Caco-2 (cell line): ENCODE measurements at regions not wholly inside any gene's neighbourhood (a gene's known extent, or its start where the extent isn't known, plus 50 kb on each side); places are given as distances from the start of the nearest gene placed in this dataset.

Source experiments
- BruUV-seq: library from RNA; stranded (reverse); fragments of 400-500 nt; replicated peaks from 2 replicates; lab custom pipeline; 2021; lab: Mats Ljungman, UMichigan
- CTCF ChIA-PET: fragments of 300-600 bp; sonication (Branson Sonifier 250); formaldehyde crosslinking; loops from one replicate; lab custom pipeline; 2022; ENCODE audit warnings: antibody characterized with exemption; lab: Charles Lee
- POLR2A ChIA-PET: fragments of 300-600 bp; sonication (Branson Sonifier 250); formaldehyde crosslinking; loops from one replicate; lab custom pipeline; 2022; ENCODE audit warnings: antibody characterized with exemption; lab: Charles Lee
- DNase-seq, 2 experiments: peaks; one replicate each; pipeline versions ENCODE4 v3.0.0 to v3.0.0-alpha.2; 2020 to 2022
- H3K27me3 ChIP-seq: replicated peaks from 2 replicates; pipeline ENCODE4 v1.6.0; 2011; ENCODE audit warnings: low read length; ENCODE audit not compliant: control insufficient read depth, insufficient read depth
- H3K36me3 ChIP-seq: 2 replicates; pipeline ENCODE4 v1.5.1; 2011; ENCODE audit warnings: low read length; ENCODE audit not compliant: control insufficient read depth, insufficient read depth
- H3K4me1 ChIP-seq: fragments of 250-450 bp; sonication (Bioruptor Pico); 2 replicates; pipeline ENCODE4 v1.5.1; 2020; ENCODE audit warnings: mild to moderate bottlenecking
- H3K4me3 ChIP-seq: 2 replicates; pipeline ENCODE4 v1.5.1; 2011; ENCODE audit warnings: low read depth, mild to moderate bottlenecking, control low read depth, low read length
- H3K9me3 ChIP-seq: fragments of 250-450 bp; sonication (Bioruptor Pico); 2 replicates; pipeline ENCODE4 v1.5.1; 2020; ENCODE audit warnings: mild to moderate bottlenecking, moderate library complexity
- H3K27ac Mint-ChIP-seq: one replicate; pipeline ENCODE4 v1.8.0; 2022; ENCODE audit warnings: mixed read lengths; ENCODE audit not compliant: unreplicated experiment
- H3K27me3 Mint-ChIP-seq: one replicate; pipeline ENCODE4 v1.8.0; 2022; ENCODE audit warnings: mixed read lengths; ENCODE audit not compliant: insufficient read depth, unreplicated experiment
- H3K36me3 Mint-ChIP-seq: one replicate; pipeline ENCODE4 v1.8.0; 2022; ENCODE audit warnings: mild to moderate bottlenecking, mixed read lengths; ENCODE audit not compliant: insufficient read depth, unreplicated experiment
- H3K4me1 Mint-ChIP-seq: one replicate; pipeline ENCODE4 v1.8.0; 2022; ENCODE audit warnings: low read depth, mixed read lengths; ENCODE audit not compliant: unreplicated experiment
- H3K4me3 Mint-ChIP-seq: one replicate; pipeline ENCODE4 v1.8.0; 2022; ENCODE audit warnings: mild to moderate bottlenecking, moderate library complexity, mixed read lengths; ENCODE audit not compliant: unreplicated experiment
- H3K9me3 Mint-ChIP-seq: one replicate; pipeline ENCODE4 v1.8.0; 2022; ENCODE audit warnings: mixed read lengths; ENCODE audit not compliant: unreplicated experiment
- CTCF ChIP-seq, 2 experiments: fragments of 200-600 bp in 1 of 2; IDR thresholded peaks; 1 replicate in 1 of 2; 2 replicates in 1 of 2; pipeline versions ENCODE4 v1.5.1 to v1.8.0; 2011 to 2022; ENCODE audit warnings: antibody characterized with exemption in 1 of 2, control low read depth in 1 of 2, inconsistent platforms in 1 of 2, low read depth in 1 of 2, low read length in 1 of 2, mild to moderate bottlenecking in 1 of 2, moderate library complexity in 1 of 2; ENCODE audit not compliant: insufficient read depth in 1 of 2, severe bottlenecking in 1 of 2, unreplicated experiment in 1 of 2
- intact Hi-C: fragments of 100-400 bp; cut with micrococcal nuclease; formaldehyde crosslinking; loops from one replicate; pipeline ENCODE4 v1.10.0; 2022; ENCODE audit not compliant: unreplicated experiment

- no peak for TF ChIP-seq CTCF (IDR thresholded peaks at IDR 0.05; ENCODE audit: insufficient read depth in 1 of 2, low read depth in 1 of 2, low read length in 1 of 2, severe bottlenecking in 1 of 2, unreplicated experiment in 1 of 2)
- ChIA-PET CTCF (no interaction called here), POLR2A (no interaction called here)
- peaks cover 6% of the 10 kb centered on the region for H3K4me1 Mint-ChIP-seq
- no peaks in the 10 kb centered on the region for H3K36me3 Mint-ChIP-seq
- Histone ChIP-seq H3K9me3 (no peaks in the 10 kb centered on the region), H3K27me3 (no peaks in the 10 kb centered on the region), H3K4me1 (no peaks in the 10 kb centered on the region; the same call in 1 of the 2 replicates), H3K4me3 (no peak overlapping the region), H3K36me3 (no peaks in the 10 kb centered on the region)
- no peak overlapping the region for H3K4me3 Mint-ChIP-seq
- BruUV-seq: no TSS peak
- DNase-seq: no peak
- H3K9me3 Mint-ChIP-seq: peaks cover 8% of the 10 kb centered on the region
- H3K27ac Mint-ChIP-seq: no peak overlapping the region
- intact Hi-C loops: no loop called here
- H3K27me3 Mint-ChIP-seq: no peaks in the 10 kb centered on the region
These were observed 633.5 kb downstream of the RFPL4B start for GRCh38 chr6:112980676-112981075.

GRCh38 chr6:112983713-112984261, 636.7 kb downstream of the RFPL4B start:
- Mint-ChIP-seq H3K36me3 (no peaks in the 10 kb centered on the region), H3K4me1 (no peaks in the 10 kb centered on the region), H3K4me3 (no peak overlapping the region), H3K27me3 (no peaks in the 10 kb centered on the region), H3K27ac (no peak overlapping the region), H3K9me3 (no peaks in the 10 kb centered on the region)
- ChIA-PET POLR2A (no interaction called here), CTCF (no interaction called here)
- no TSS peak for BruUV-seq
- Histone ChIP-seq H3K4me1 (no peaks in the 10 kb centered on the region; the same call in 1 of the 2 replicates), H3K9me3 (no peaks in the 10 kb centered on the region), H3K4me3 (no peak overlapping the region), H3K27me3 (no peaks in the 10 kb centered on the region), H3K36me3 (no peaks in the 10 kb centered on the region)
- intact Hi-C loops: no loop called here
- no peak for TF ChIP-seq CTCF (IDR thresholded peaks at IDR 0.05; ENCODE audit: insufficient read depth in 1 of 2, low read depth in 1 of 2, low read length in 1 of 2, severe bottlenecking in 1 of 2, unreplicated experiment in 1 of 2)
- DNase-seq: no peak

GRCh38 chr6:112984899-112985298, 637.8 kb downstream of the RFPL4B start:
- no peaks in the 10 kb centered on the region for H3K27me3 ChIP-seq
- H3K4me1 ChIP-seq: no peaks in the 10 kb centered on the region; the same call in 1 of the 2 replicates
- no peak for TF ChIP-seq CTCF (IDR thresholded peaks at IDR 0.05; ENCODE audit: insufficient read depth in 1 of 2, low read depth in 1 of 2, low read length in 1 of 2, severe bottlenecking in 1 of 2, unreplicated experiment in 1 of 2)
- H3K9me3 ChIP-seq: no peaks in the 10 kb centered on the region
- ChIA-PET POLR2A (no interaction called here), CTCF (no interaction called here)
- Mint-ChIP-seq H3K27me3 (no peaks in the 10 kb centered on the region), H3K9me3 (no peaks in the 10 kb centered on the region), H3K4me3 (no peak overlapping the region), H3K4me1 (no peaks in the 10 kb centered on the region), H3K27ac (no peak overlapping the region), H3K36me3 (no peaks in the 10 kb centered on the region)
- no TSS peak for BruUV-seq
- no peak for DNase-seq
- H3K36me3 ChIP-seq: no peaks in the 10 kb centered on the region
- no peak overlapping the region for H3K4me3 ChIP-seq
- intact Hi-C loops: no loop called here
